ENCODE measurements at regions not wholly inside any gene's neighbourhood (a gene's known extent, or its start where the extent isn't known, plus 50 kb on each side); places are given as distances from the start of the nearest gene placed in this dataset.

DNA sequence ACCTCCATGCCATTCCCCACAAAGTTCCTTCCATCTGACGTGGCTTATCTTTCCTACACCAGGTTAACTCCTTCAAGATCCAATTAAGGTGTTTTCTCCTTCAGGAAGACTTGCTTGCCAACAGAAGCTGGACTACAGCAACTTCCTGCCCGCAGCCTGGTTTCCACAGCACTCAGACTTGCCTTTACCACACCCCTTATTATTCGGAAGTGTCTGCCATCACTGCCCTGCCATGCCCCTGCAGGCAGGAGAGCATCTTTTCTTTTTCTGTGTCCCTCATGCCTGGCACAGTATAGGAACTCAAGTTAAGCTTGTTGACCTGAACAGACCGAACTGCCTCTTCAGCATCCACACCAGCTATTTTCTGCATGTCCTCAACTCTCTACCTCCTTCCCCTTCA, 168.0 kb downstream of the FOXO1 start:
- TF ChIP-seq, protein P1, sequence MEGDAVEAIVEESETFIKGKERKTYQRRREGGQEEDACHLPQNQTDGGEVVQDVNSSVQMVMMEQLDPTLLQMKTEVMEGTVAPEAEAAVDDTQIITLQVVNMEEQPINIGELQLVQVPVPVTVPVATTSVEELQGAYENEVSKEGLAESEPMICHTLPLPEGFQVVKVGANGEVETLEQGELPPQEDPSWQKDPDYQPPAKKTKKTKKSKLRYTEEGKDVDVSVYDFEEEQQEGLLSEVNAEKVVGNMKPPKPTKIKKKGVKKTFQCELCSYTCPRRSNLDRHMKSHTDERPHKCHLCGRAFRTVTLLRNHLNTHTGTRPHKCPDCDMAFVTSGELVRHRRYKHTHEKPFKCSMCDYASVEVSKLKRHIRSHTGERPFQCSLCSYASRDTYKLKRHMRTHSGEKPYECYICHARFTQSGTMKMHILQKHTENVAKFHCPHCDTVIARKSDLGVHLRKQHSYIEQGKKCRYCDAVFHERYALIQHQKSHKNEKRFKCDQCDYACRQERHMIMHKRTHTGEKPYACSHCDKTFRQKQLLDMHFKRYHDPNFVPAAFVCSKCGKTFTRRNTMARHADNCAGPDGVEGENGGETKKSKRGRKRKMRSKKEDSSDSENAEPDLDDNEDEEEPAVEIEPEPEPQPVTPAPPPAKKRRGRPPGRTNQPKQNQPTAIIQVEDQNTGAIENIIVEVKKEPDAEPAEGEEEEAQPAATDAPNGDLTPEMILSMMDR (optimal IDR thresholded peaks at IDR 0.05 in 1 of 3, IDR thresholded peaks at IDR 0.05 in 1 of 3, conservative IDR thresholded peaks at IDR 0.05 in 1 of 3; ENCODE audit: extremely low read depth in 1 of 3, insufficient read depth in 2 of 3, low read length in 3 of 3), result no peak
- no peak for TF ChIP-seq EZH2 (IDR thresholded peaks at IDR 0.05; ENCODE audit: low read length)

Data from keratinocyte (primary cell).